ENCODE measurements at regions not wholly inside any gene's neighbourhood (a gene's known extent, or its start where the extent isn't known, plus 50 kb on each side); places are given as distances from the start of the nearest gene placed in this dataset.

- Histone ChIP-seq H3K4me3 (ENCODE audit: low read depth, low read length) (no peak overlapping the region), H3K36me3 (ENCODE audit: control insufficient read depth, insufficient read depth, low read length) (no peaks in the 10 kb centered on the region), H3K27me3 (ENCODE audit: control insufficient read depth, insufficient read depth, low read length) (no peaks in the 10 kb centered on the region)
- DNase-seq (ENCODE audit: low read depth) = no peak
- TF ChIP-seq CTCF (IDR thresholded peaks at IDR 0.05; ENCODE audit: insufficient read depth, low read length, poor library complexity, severe bottlenecking) = no peak
Observed at GRCh38 chr5:167320019-167320418, 971.4 kb upstream of the WWC1 start.

GRCh38 chr5:167332309-167332708, 959.1 kb upstream of the WWC1 start:
- no peaks in the 10 kb centered on the region for H3K36me3 ChIP-seq (ENCODE audit: control insufficient read depth, insufficient read depth, low read length)
- no peak for DNase-seq (ENCODE audit: low read depth)
- H3K27me3 ChIP-seq (ENCODE audit: control insufficient read depth, insufficient read depth, low read length) = no peaks in the 10 kb centered on the region
- H3K4me3 ChIP-seq (ENCODE audit: low read depth, low read length) = no peak overlapping the region
- TF ChIP-seq CTCF (IDR thresholded peaks at IDR 0.05; ENCODE audit: insufficient read depth, low read length, poor library complexity, severe bottlenecking) = no peak

GRCh38 chr5:167336161-167336560, 955.3 kb upstream of the WWC1 start:
- DNase-seq (ENCODE audit: low read depth) = no peak
- H3K36me3 ChIP-seq (ENCODE audit: control insufficient read depth, insufficient read depth, low read length) = no peaks in the 10 kb centered on the region
- no peaks in the 10 kb centered on the region for H3K27me3 ChIP-seq (ENCODE audit: control insufficient read depth, insufficient read depth, low read length)
- no peak overlapping the region for H3K4me3 ChIP-seq (ENCODE audit: low read depth, low read length)
- TF ChIP-seq CTCF (IDR thresholded peaks at IDR 0.05; ENCODE audit: insufficient read depth, low read length, poor library complexity, severe bottlenecking) = no peak

GRCh38 chr5:167339205-167339604, 952.2 kb upstream of the WWC1 start:
- Histone ChIP-seq H3K27me3 (ENCODE audit: control insufficient read depth, insufficient read depth, low read length) (no peaks in the 10 kb centered on the region), H3K4me3 (ENCODE audit: low read depth, low read length) (no peak overlapping the region), H3K36me3 (ENCODE audit: control insufficient read depth, insufficient read depth, low read length) (no peaks in the 10 kb centered on the region)
- TF ChIP-seq CTCF (IDR thresholded peaks at IDR 0.05; ENCODE audit: insufficient read depth, low read length, poor library complexity, severe bottlenecking) = no peak
- peak; percentile 1 for DNase-seq (ENCODE audit: low read depth)

- no peaks in the 10 kb centered on the region for H3K27me3 ChIP-seq (ENCODE audit: control insufficient read depth, insufficient read depth, low read length)
- TF ChIP-seq CTCF (IDR thresholded peaks at IDR 0.05; ENCODE audit: insufficient read depth, low read length, poor library complexity, severe bottlenecking) = no peak
- no peak for DNase-seq (ENCODE audit: low read depth)
- no peak overlapping the region for H3K4me3 ChIP-seq (ENCODE audit: low read depth, low read length)
- no peaks in the 10 kb centered on the region for H3K36me3 ChIP-seq (ENCODE audit: control insufficient read depth, insufficient read depth, low read length)
Observed at GRCh38 chr5:167346461-167346860, 945.0 kb upstream of the WWC1 start.

GRCh38 chr5:167348251-167348926, 943.1 kb upstream of the WWC1 start:
- no peak for DNase-seq (ENCODE audit: low read depth)
- Histone ChIP-seq H3K4me3 (ENCODE audit: low read depth, low read length) (no peak overlapping the region), H3K36me3 (ENCODE audit: control insufficient read depth, insufficient read depth, low read length) (no peaks in the 10 kb centered on the region), H3K27me3 (ENCODE audit: control insufficient read depth, insufficient read depth, low read length) (no peaks in the 10 kb centered on the region)
- no peak for TF ChIP-seq CTCF (IDR thresholded peaks at IDR 0.05; ENCODE audit: insufficient read depth, low read length, poor library complexity, severe bottlenecking)

All from kidney epithelial cell (primary cell).